ENCODE measurements at regions not wholly inside any gene's neighbourhood (a gene's known extent, or its start where the extent isn't known, plus 50 kb on each side); places are given as distances from the start of the nearest gene placed in this dataset.

- TF ChIP-seq, protein P1, sequence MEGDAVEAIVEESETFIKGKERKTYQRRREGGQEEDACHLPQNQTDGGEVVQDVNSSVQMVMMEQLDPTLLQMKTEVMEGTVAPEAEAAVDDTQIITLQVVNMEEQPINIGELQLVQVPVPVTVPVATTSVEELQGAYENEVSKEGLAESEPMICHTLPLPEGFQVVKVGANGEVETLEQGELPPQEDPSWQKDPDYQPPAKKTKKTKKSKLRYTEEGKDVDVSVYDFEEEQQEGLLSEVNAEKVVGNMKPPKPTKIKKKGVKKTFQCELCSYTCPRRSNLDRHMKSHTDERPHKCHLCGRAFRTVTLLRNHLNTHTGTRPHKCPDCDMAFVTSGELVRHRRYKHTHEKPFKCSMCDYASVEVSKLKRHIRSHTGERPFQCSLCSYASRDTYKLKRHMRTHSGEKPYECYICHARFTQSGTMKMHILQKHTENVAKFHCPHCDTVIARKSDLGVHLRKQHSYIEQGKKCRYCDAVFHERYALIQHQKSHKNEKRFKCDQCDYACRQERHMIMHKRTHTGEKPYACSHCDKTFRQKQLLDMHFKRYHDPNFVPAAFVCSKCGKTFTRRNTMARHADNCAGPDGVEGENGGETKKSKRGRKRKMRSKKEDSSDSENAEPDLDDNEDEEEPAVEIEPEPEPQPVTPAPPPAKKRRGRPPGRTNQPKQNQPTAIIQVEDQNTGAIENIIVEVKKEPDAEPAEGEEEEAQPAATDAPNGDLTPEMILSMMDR (conservative IDR thresholded peaks at IDR 0.05; ENCODE audit: low read depth, low read length) = no peak
- no peak for TF ChIP-seq EZH2 (IDR thresholded peaks at IDR 0.05; ENCODE audit: borderline replicate concordance, low read depth, low read length, poor library complexity, severe bottlenecking)
Measured at GRCh38 chr20:63089051-63089907, 82.5 kb upstream of the BHLHE23 start.

Data from A673 (cell line).